ENCODE measurements at regions not wholly inside any gene's neighbourhood (a gene's known extent, or its start where the extent isn't known, plus 50 kb on each side); places are given as distances from the start of the nearest gene placed in this dataset.
"Not testable (repeated sequence)": the region's sequence is repeated elsewhere in the genome, so short reads cannot be mapped to it uniquely, and the experiment has no call there.

DNA sequence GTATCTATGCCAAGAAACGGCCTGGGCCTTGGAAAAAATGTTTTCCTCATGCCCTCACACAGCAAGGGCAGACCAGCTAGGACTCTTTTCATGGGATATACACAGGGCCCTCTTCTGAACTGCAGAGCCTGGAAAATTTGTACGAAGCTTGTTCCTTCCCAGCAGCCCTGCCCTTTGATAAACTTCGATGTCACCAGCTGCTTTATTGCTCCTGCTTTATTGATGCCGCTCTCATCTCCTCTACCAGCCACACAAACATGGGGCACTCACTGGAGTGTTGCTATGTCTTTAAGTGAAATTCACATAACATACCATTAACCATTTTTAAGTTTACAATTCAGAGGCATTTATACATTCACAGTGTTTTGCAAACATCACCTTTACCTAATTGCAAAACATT is 197.9 kb downstream of the KTN1 start:
- DNase-seq (ENCODE audit: extremely low read depth, low read depth) = no peak
- TF ChIP-seq, protein P1, sequence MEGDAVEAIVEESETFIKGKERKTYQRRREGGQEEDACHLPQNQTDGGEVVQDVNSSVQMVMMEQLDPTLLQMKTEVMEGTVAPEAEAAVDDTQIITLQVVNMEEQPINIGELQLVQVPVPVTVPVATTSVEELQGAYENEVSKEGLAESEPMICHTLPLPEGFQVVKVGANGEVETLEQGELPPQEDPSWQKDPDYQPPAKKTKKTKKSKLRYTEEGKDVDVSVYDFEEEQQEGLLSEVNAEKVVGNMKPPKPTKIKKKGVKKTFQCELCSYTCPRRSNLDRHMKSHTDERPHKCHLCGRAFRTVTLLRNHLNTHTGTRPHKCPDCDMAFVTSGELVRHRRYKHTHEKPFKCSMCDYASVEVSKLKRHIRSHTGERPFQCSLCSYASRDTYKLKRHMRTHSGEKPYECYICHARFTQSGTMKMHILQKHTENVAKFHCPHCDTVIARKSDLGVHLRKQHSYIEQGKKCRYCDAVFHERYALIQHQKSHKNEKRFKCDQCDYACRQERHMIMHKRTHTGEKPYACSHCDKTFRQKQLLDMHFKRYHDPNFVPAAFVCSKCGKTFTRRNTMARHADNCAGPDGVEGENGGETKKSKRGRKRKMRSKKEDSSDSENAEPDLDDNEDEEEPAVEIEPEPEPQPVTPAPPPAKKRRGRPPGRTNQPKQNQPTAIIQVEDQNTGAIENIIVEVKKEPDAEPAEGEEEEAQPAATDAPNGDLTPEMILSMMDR (IDR thresholded peaks at IDR 0.05; ENCODE audit: low read depth, low read length) = no peak

GRCh38 chr14:55780156-55780946 is 200.3 kb downstream of the KTN1 start:
- peak; percentile 55 for DNase-seq (ENCODE audit: extremely low read depth, low read depth)
- TF ChIP-seq, protein P1 (IDR thresholded peaks at IDR 0.05; ENCODE audit: low read depth, low read length) = no peak

- no peak for DNase-seq (ENCODE audit: extremely low read depth, low read depth)
- TF ChIP-seq, protein P1 (IDR thresholded peaks at IDR 0.05; ENCODE audit: low read depth, low read length) = no peak
Observed at GRCh38 chr14:55781046-55781445, 201.0 kb downstream of the KTN1 start.

DNA sequence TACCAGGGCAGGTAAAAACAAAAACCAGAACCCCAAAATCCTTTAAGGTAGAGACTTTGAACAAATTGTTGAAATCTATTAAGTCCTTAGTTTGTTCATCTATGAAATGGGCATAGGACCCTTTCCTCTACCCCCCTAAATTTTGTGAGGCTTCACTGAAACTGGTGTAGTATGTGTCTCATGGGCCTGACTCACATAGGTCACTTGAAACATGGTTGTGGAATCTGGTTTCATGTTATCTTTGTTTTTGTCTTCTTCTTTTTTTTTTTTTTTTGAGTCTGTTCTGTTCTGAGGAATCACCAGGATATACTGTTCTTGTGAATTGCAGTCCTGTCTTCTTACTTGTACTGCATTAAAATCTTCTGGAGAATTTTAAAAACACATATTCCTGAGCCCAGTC is 202.2 kb downstream of the KTN1 start:
- no peak for DNase-seq (ENCODE audit: extremely low read depth, low read depth)
- TF ChIP-seq, protein P1 (IDR thresholded peaks at IDR 0.05; ENCODE audit: low read depth, low read length) = no peak

DNA sequence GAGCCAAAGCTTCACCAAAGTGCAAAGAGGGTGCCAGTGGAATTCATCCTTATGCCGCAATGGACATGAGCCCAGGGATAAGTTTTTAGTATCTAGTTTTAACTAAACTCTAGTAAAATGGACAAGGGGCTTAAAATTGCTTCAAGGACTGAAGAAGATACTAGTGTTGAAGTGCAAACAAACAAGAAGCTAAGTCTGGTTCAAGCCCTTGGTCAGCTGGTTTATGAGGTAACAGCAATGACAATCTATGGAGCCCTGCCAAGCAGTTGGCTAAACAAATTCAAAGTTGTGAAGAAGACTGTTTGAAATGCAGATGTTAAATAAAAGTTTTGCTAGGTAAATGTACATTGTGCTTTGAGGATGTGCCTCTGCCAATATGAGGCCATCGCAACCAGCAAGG is 209.4 kb downstream of the KTN1 start:
- no peak for DNase-seq (ENCODE audit: extremely low read depth, low read depth)

GRCh38 chr14:55794655-55795595 is 214.9 kb downstream of the KTN1 start:
- TF ChIP-seq, protein P1 (IDR thresholded peaks at IDR 0.05; ENCODE audit: low read depth, low read length) = no peak
- no peak for DNase-seq (ENCODE audit: extremely low read depth, low read depth)

More for the DNA sequence above, 209.4 kb downstream of the KTN1 start:
- TF ChIP-seq, protein P1 (IDR thresholded peaks at IDR 0.05; ENCODE audit: low read depth, low read length) = no peak

GRCh38 chr14:55796513-55796912 is 216.5 kb downstream of the KTN1 start:
- DNase-seq (ENCODE audit: extremely low read depth, low read depth) = not testable (repeated sequence)
